Right cardiac atrium (tissue), 5 donors: ENCODE measurements at regions not wholly inside any gene's neighbourhood (a gene's known extent, or its start where the extent isn't known, plus 50 kb on each side); places are given as distances from the start of the nearest gene placed in this dataset.

Source experiments
- ATAC-seq, 2 donors: fragments of 200-7000 bp; cut with Tn5 transposase; one replicate each; pipeline versions ENCODE4 v1.8.0 to v1.9.1; 2020; ENCODE audit warnings: moderate library complexity in 2 of 2, mild to moderate bottlenecking in 1 of 2
- DNase-seq, 3 donors: peaks; one replicate each; pipeline ENCODE4 v3.0.0-alpha.2; 2020
- H3K27ac ChIP-seq: one replicate; pipeline ENCODE4 v1.5.1; 2013; ENCODE audit warnings: mild to moderate bottlenecking, low read length, control low read depth, moderate library complexity
- H3K27me3 ChIP-seq: one replicate; pipeline ENCODE4 v1.6.1; 2013; ENCODE audit not compliant: control insufficient read depth, insufficient read depth
- H3K4me1 ChIP-seq: one replicate; pipeline ENCODE4 v1.6.1; 2013; ENCODE audit warnings: low read length; ENCODE audit not compliant: control insufficient read depth, insufficient read depth
- H3K4me3 ChIP-seq: one replicate; pipeline ENCODE4 v1.5.1; 2013; ENCODE audit warnings: low read length, control low read depth
- H3K9me3 ChIP-seq: one replicate; pipeline ENCODE4 v1.6.1; 2013; ENCODE audit warnings: low read length; ENCODE audit not compliant: control insufficient read depth
- WGBS: extraction: QIAGEN DNeasy Blood & Tissue Kit; methylation state at CpG from one replicate; pipeline ENCODE4 v1.1.7; 2013; 5-methylcytosine and 5-hydroxymethylcytosine counted together
- intact Hi-C, 4 donors: fragments of 100-400 bp; cut with DNase I; formaldehyde crosslinking; loops; one replicate each; pipeline versions ENCODE4 v1.11.0 to v1.14.0; 2022 to 2023
- donor health status: healthy with polysubstance abuse.
- donor health status: DM: no; HTN: yes; CAD: no.
- donor health status: DM: no; HTN: no; CAD: no.
- donor health status: DM: no; HTN: yes; CAD: no; lungs with severe emphysema.
- donor health status: DM: yes; HTN: yes; CAD: no.

- intact Hi-C loops: no loop called here
- DNase-seq (no peak), ATAC-seq (no peak)
- Histone ChIP-seq H3K27me3 (no peaks in the 10 kb centered on the region), H3K27ac (no peak overlapping the region), H3K4me3 (no peak overlapping the region), H3K4me1 (no peaks in the 10 kb centered on the region), H3K9me3 (no peaks in the 10 kb centered on the region)
- WGBS: 95% methylated on average over 3 of the region's 3 CpGs
Observed at GRCh38 chr2:150019063-150019462, 431.5 kb upstream of the MMADHC start.

GRCh38 chr2:150012986-150013385 lies 425.4 kb upstream of the MMADHC start:
- ATAC-seq (no peak), DNase-seq (no peak)
- intact Hi-C loops: no loop called here

GRCh38 chr2:150011161-150011730 lies 423.7 kb upstream of the MMADHC start:
- intact Hi-C loops: no loop called here
- Histone ChIP-seq H3K27me3 (no peaks in the 10 kb centered on the region), H3K4me1 (no peaks in the 10 kb centered on the region), H3K9me3 (no peaks in the 10 kb centered on the region), H3K4me3 (no peak overlapping the region), H3K27ac (no peak overlapping the region)
- ATAC-seq: no peak
- WGBS: 72% methylated on average over 3 of the region's 3 CpGs
- DNase-seq: no peak

More at GRCh38 chr2:150012986-150013385, 425.4 kb upstream of the MMADHC start:
- no peak overlapping the region for H3K4me3 ChIP-seq
- no peaks in the 10 kb centered on the region for H3K4me1 ChIP-seq
- H3K27me3 ChIP-seq: no peaks in the 10 kb centered on the region
- no peak overlapping the region for H3K27ac ChIP-seq
- H3K9me3 ChIP-seq: no peaks in the 10 kb centered on the region
- WGBS: 42% methylated on average over 1 of the region's 1 CpG

GRCh38 chr2:150008901-150009300 lies 421.3 kb upstream of the MMADHC start:
- no peak for ATAC-seq
- H3K9me3 ChIP-seq: no peaks in the 10 kb centered on the region
- intact Hi-C loops: no loop called here
- no peaks in the 10 kb centered on the region for H3K27me3 ChIP-seq
- no peak overlapping the region for H3K4me3 ChIP-seq
- 98% methylated on average over 1 of the region's 1 CpG for WGBS
- no peaks in the 10 kb centered on the region for H3K4me1 ChIP-seq
- no peak overlapping the region for H3K27ac ChIP-seq
- DNase-seq: no peak

GRCh38 chr2:150007815-150008430 lies 420.3 kb upstream of the MMADHC start:
- 92% methylated on average over 1 of the region's 1 CpG for WGBS
- no peak for ATAC-seq

GRCh38 chr2:150006591-150006990 lies 419.0 kb upstream of the MMADHC start:
- no peaks in the 10 kb centered on the region for H3K27me3 ChIP-seq
- H3K9me3 ChIP-seq: no peaks in the 10 kb centered on the region
- intact Hi-C loops: no loop called here
- no peak overlapping the region for H3K4me3 ChIP-seq
- H3K27ac ChIP-seq: no peak overlapping the region
- WGBS: 68% methylated on average over 4 of the region's 4 CpGs
- DNase-seq (no peak), ATAC-seq (no peak)
- H3K4me1 ChIP-seq: no peaks in the 10 kb centered on the region

More at GRCh38 chr2:150007815-150008430, 420.3 kb upstream of the MMADHC start:
- intact Hi-C loops: no loop called here
- H3K27me3 ChIP-seq: no peaks in the 10 kb centered on the region
- no peak overlapping the region for H3K27ac ChIP-seq
- H3K4me3 ChIP-seq: no peak overlapping the region
- H3K4me1 ChIP-seq: no peaks in the 10 kb centered on the region
- no peaks in the 10 kb centered on the region for H3K9me3 ChIP-seq
- no peak for DNase-seq

GRCh38 chr2:150003544-150003943 lies 416.0 kb upstream of the MMADHC start:
- intact Hi-C loops: no loop called here
- Histone ChIP-seq H3K27ac (no peak overlapping the region), H3K4me3 (no peak overlapping the region), H3K27me3 (no peaks in the 10 kb centered on the region), H3K9me3 (no peaks in the 10 kb centered on the region), H3K4me1 (no peaks in the 10 kb centered on the region)
- ATAC-seq (no peak), DNase-seq (no peak)
- WGBS: 95% methylated on average over 1 of the region's 1 CpG

GRCh38 chr2:150001788-150002187 lies 414.2 kb upstream of the MMADHC start:
- Histone ChIP-seq H3K27me3 (no peaks in the 10 kb centered on the region), H3K27ac (no peak overlapping the region), H3K9me3 (no peaks in the 10 kb centered on the region), H3K4me3 (no peak overlapping the region), H3K4me1 (no peaks in the 10 kb centered on the region)
- whole genome bisulfite sequencing: 95% methylated on average over 4 of the region's 4 CpGs
- no peak for ATAC-seq
- DNase-seq: no peak
- intact Hi-C loops: no loop called here

GRCh38 chr2:149996901-149997300 lies 409.3 kb upstream of the MMADHC start:
- H3K27me3 ChIP-seq: no peaks in the 10 kb centered on the region
- no peaks in the 10 kb centered on the region for H3K9me3 ChIP-seq
- DNase-seq: no peak
- no peak for ATAC-seq
- H3K27ac ChIP-seq: no peak overlapping the region
- H3K4me3 ChIP-seq: no peak overlapping the region
- intact Hi-C loops: no loop called here
- no peaks in the 10 kb centered on the region for H3K4me1 ChIP-seq
- WGBS: 73% methylated on average over 3 of the region's 3 CpGs

GRCh38 chr2:149994057-149994728 lies 406.6 kb upstream of the MMADHC start:
- intact Hi-C loops: no loop called here
- H3K4me1 ChIP-seq: no peaks in the 10 kb centered on the region
- H3K27ac ChIP-seq: no peak overlapping the region
- no peak overlapping the region for H3K4me3 ChIP-seq
- WGBS: 72% methylated on average over 9 of the region's 9 CpGs
- H3K27me3 ChIP-seq: no peaks in the 10 kb centered on the region
- no peak for ATAC-seq
- DNase-seq: no peak
- no peaks in the 10 kb centered on the region for H3K9me3 ChIP-seq

GRCh38 chr2:149993316-149993715 lies 405.7 kb upstream of the MMADHC start:
- Histone ChIP-seq H3K4me1 (no peaks in the 10 kb centered on the region), H3K4me3 (no peak overlapping the region), H3K27ac (no peak overlapping the region), H3K9me3 (no peaks in the 10 kb centered on the region), H3K27me3 (no peaks in the 10 kb centered on the region)
- ATAC-seq (no peak), DNase-seq (no peak)
- 46% methylated on average over 1 of the region's 1 CpG for WGBS
- intact Hi-C loops: no loop called here
